IMR-90 (cell line): ENCODE measurements at regions not wholly inside any gene's neighbourhood (a gene's known extent, or its start where the extent isn't known, plus 50 kb on each side); places are given as distances from the start of the nearest gene placed in this dataset.

Experiments used
- BHLHE40 ChIP-seq: fragments of 150-350 bp; IDR thresholded peaks from 2 replicates; pipeline ENCODE4 v1.6.1; 2016; ENCODE audit warnings: mild to moderate bottlenecking, low read depth, low read length
- CEBPB ChIP-seq: IDR thresholded peaks from 2 replicates; pipeline ENCODE4 v1.6.1; 2012; ENCODE audit warnings: low read depth, low read length, improper control_type of control experiment
- POLR2A ChIP-seq: IDR thresholded peaks from 2 replicates; pipeline ENCODE4 v1.6.1; 2012; ENCODE audit warnings: mild to moderate bottlenecking, low read depth, low read length
- RAD21 ChIP-seq: IDR thresholded peaks from 2 replicates; pipeline ENCODE4 v1.6.1; 2012; ENCODE audit warnings: low read length, improper control_type of control experiment
- RFX5 ChIP-seq: IDR thresholded peaks from 2 replicates; pipeline ENCODE4 v1.8.0; 2012; ENCODE audit warnings: low read depth, mild to moderate bottlenecking, low read length, moderate library complexity
- TF ChIP-seq, protein P1 (sequence below): conservative IDR thresholded peaks from 2 replicates; pipeline ENCODE4 v1.5.1; 2012; ENCODE audit warnings: mild to moderate bottlenecking, low read depth, low read length, improper control_type of control experiment
- TF ChIP-seq, protein P2 (sequence below): fragments of 150-350 bp; IDR thresholded peaks from 2 replicates; pipeline ENCODE4 v1.6.1; 2017; ENCODE audit warnings: mild to moderate bottlenecking, antibody characterized with exemption, low read length, low read depth
- TF ChIP-seq, protein P3 (sequence below): fragments of 150-350 bp; IDR thresholded peaks from 2 replicates; pipeline ENCODE4 v1.6.1; 2016; ENCODE audit warnings: low read depth, mild to moderate bottlenecking, low read length, moderate library complexity, borderline replicate concordance

DNA sequence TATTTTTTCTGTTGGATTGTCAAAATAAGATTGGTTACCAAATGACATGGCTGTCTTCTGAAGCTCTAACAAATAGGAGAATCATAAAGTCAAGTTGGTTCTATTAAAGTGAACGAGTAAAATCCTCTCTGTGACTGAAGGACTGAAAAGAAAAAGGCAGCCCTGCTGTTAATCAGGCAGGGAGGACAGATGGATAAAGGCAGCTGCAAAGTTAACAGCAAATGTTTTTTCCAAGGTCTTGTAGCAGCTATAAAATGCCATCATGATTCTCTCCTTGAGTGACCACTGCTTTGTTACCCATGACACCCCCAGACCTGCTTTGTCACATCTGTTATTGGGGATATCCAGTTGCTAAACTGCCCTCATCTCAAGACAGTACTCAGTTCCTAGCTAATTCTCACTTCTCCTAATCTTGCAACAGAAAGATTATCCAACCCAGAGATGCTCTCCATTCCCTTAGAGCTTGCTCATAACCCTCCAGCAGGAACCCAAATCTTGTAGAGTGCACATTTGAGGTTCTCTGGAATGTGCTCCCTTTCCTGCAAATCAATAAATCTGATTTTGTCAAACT, 89.7 kb upstream of the PARP8 start:
- TF ChIP-seq POLR2A (no peak), RAD21 (no peak), CEBPB (no peak), BHLHE40 (no peak), RFX5 (no peak)
- TF ChIP-seq, protein P1, sequence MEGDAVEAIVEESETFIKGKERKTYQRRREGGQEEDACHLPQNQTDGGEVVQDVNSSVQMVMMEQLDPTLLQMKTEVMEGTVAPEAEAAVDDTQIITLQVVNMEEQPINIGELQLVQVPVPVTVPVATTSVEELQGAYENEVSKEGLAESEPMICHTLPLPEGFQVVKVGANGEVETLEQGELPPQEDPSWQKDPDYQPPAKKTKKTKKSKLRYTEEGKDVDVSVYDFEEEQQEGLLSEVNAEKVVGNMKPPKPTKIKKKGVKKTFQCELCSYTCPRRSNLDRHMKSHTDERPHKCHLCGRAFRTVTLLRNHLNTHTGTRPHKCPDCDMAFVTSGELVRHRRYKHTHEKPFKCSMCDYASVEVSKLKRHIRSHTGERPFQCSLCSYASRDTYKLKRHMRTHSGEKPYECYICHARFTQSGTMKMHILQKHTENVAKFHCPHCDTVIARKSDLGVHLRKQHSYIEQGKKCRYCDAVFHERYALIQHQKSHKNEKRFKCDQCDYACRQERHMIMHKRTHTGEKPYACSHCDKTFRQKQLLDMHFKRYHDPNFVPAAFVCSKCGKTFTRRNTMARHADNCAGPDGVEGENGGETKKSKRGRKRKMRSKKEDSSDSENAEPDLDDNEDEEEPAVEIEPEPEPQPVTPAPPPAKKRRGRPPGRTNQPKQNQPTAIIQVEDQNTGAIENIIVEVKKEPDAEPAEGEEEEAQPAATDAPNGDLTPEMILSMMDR, result no peak
- TF ChIP-seq, protein P2, sequence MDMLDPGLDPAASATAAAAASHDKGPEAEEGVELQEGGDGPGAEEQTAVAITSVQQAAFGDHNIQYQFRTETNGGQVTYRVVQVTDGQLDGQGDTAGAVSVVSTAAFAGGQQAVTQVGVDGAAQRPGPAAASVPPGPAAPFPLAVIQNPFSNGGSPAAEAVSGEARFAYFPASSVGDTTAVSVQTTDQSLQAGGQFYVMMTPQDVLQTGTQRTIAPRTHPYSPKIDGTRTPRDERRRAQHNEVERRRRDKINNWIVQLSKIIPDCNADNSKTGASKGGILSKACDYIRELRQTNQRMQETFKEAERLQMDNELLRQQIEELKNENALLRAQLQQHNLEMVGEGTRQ, result no peak
- TF ChIP-seq, protein P3, sequence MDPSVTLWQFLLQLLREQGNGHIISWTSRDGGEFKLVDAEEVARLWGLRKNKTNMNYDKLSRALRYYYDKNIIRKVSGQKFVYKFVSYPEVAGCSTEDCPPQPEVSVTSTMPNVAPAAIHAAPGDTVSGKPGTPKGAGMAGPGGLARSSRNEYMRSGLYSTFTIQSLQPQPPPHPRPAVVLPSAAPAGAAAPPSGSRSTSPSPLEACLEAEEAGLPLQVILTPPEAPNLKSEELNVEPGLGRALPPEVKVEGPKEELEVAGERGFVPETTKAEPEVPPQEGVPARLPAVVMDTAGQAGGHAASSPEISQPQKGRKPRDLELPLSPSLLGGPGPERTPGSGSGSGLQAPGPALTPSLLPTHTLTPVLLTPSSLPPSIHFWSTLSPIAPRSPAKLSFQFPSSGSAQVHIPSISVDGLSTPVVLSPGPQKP, result no peak
